ENCODE measurements at regions not wholly inside any gene's neighbourhood (a gene's known extent, or its start where the extent isn't known, plus 50 kb on each side); places are given as distances from the start of the nearest gene placed in this dataset.

GRCh38 chr2:129646107-129646506 is 333.4 kb upstream of the RAB6C start:
- intact Hi-C loops (cut with DNase I), result no loop called here
- H3K4me1 ChIP-seq, result no peaks in the 10 kb centered on the region
- WGBS, 2 donors, result 94 to 95% methylated on average over 3 to 4 of the region's 6 CpGs

DNA sequence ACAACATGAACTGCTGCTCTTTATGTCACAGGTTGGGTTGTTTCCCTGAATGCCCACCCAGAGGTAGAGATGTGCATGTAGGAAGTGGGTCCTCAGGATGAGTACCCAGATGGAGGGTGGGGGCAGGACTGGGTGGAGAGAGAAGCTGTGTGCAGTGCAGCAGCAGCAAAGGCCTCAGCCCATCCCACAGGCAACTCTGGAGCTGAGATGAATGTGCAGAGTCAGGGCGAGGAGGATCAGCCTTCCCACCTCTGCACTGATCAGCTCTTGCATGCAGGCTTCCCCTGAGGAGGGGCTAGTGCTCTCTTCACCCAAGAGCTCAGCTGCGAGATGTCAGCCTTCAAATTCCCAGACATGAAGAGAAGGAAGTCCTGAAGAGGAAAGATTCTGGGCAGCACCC is 326.2 kb upstream of the RAB6C start:
- intact Hi-C loops (cut with DNase I), result no loop called here
- Histone ChIP-seq H3K36me3 (no peaks in the 10 kb centered on the region), H3K27ac (no peak overlapping the region), H3K4me1 (no peaks in the 10 kb centered on the region), H3K9me3 (no peaks in the 10 kb centered on the region), H3K4me3 (replicated peaks in 1 of 3) (no peak overlapping the region), H3K27me3 (no peaks in the 10 kb centered on the region)
- TF ChIP-seq, protein P1, sequence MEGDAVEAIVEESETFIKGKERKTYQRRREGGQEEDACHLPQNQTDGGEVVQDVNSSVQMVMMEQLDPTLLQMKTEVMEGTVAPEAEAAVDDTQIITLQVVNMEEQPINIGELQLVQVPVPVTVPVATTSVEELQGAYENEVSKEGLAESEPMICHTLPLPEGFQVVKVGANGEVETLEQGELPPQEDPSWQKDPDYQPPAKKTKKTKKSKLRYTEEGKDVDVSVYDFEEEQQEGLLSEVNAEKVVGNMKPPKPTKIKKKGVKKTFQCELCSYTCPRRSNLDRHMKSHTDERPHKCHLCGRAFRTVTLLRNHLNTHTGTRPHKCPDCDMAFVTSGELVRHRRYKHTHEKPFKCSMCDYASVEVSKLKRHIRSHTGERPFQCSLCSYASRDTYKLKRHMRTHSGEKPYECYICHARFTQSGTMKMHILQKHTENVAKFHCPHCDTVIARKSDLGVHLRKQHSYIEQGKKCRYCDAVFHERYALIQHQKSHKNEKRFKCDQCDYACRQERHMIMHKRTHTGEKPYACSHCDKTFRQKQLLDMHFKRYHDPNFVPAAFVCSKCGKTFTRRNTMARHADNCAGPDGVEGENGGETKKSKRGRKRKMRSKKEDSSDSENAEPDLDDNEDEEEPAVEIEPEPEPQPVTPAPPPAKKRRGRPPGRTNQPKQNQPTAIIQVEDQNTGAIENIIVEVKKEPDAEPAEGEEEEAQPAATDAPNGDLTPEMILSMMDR (IDR thresholded peaks at IDR 0.05), result no peak
- TF ChIP-seq POLR2A (IDR thresholded peaks at IDR 0.05), result no peak
- 70 to 86% methylated on average over 2 of the region's 2 CpGs for WGBS, 2 donors
- no peak for DNase-seq

More at GRCh38 chr2:129646107-129646506, 333.4 kb upstream of the RAB6C start:
- no peak overlapping the region for H3K4me3 ChIP-seq (replicated peaks in 1 of 3)
- no peaks in the 10 kb centered on the region for H3K36me3 ChIP-seq
- no peak overlapping the region for H3K27ac ChIP-seq
- no peak for DNase-seq
- no peaks in the 10 kb centered on the region for H3K27me3 ChIP-seq
- TF ChIP-seq, protein P1 (IDR thresholded peaks at IDR 0.05), result no peak
- TF ChIP-seq POLR2A (IDR thresholded peaks at IDR 0.05), result no peak
- no peaks in the 10 kb centered on the region for H3K9me3 ChIP-seq

DNA sequence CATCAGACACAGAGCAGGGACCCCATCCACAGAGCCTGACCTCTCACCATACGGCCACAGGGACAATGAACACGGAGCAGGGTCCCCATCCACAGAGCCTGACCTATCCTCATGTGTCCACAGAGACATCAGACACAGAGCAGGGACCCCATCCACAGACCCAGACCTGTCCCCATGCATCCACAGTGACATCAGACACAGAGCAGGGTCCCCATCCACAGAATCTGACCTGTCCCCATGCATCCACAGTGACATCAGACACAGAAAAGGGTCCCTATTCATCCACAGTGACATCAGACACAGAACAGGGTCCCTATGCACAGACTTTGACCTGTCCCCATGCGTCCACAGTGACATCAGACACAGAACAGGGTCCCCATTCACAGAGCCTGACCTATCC is 325.1 kb upstream of the RAB6C start:
- DNase-seq, result no peak

GRCh38 chr2:129656081-129656598 is 323.3 kb upstream of the RAB6C start:
- intact Hi-C loops (cut with DNase I), result no loop called here
- Histone ChIP-seq H3K27ac (no peak overlapping the region), H3K9me3 (no peaks in the 10 kb centered on the region), H3K4me1 (no peaks in the 10 kb centered on the region), H3K4me3 (replicated peaks in 1 of 3) (no peak overlapping the region), H3K27me3 (no peaks in the 10 kb centered on the region), H3K36me3 (no peaks in the 10 kb centered on the region)
- WGBS, 2 donors, result 71 to 76% methylated on average over 6 of the region's 6 CpGs
- DNase-seq, result no peak
- no peak for TF ChIP-seq POLR2A (IDR thresholded peaks at IDR 0.05)
- TF ChIP-seq, protein P1 (IDR thresholded peaks at IDR 0.05), result no peak

More for the DNA sequence above, 325.1 kb upstream of the RAB6C start:
- intact Hi-C loops (cut with DNase I), result no loop called here
- TF ChIP-seq, protein P1 (IDR thresholded peaks at IDR 0.05), result no peak
- no peak for TF ChIP-seq POLR2A (IDR thresholded peaks at IDR 0.05)
- Histone ChIP-seq H3K36me3 (no peaks in the 10 kb centered on the region), H3K9me3 (no peaks in the 10 kb centered on the region), H3K27me3 (no peaks in the 10 kb centered on the region), H3K4me1 (no peaks in the 10 kb centered on the region), H3K4me3 (replicated peaks in 1 of 3) (no peak overlapping the region), H3K27ac (no peak overlapping the region)
- 70 to 79% methylated on average over 2 to 3 of the region's 3 CpGs for WGBS, 2 donors

DNA sequence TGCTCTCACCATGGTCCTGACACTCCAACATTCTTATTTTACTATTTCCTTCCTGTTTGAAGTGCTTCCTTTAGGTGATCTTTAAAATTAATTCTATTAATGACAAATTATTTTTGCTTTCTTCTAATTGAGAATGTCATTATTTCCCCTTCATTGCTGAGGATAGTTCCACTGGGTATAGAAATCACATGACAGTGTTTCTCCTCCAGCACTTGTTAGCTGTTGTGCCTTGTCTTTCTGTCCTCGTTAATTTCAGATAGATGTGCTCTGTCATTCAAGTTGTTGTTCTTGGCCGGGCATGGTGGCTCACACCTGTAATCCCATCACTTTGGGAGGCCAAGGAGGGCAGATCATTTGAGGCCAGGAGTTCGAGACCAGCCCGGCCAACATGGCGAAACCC is 321.0 kb upstream of the RAB6C start:
- Histone ChIP-seq H3K36me3 (no peaks in the 10 kb centered on the region), H3K4me1 (no peaks in the 10 kb centered on the region), H3K4me3 (replicated peaks in 1 of 3) (no peak overlapping the region), H3K9me3 (no peaks in the 10 kb centered on the region), H3K27me3 (no peaks in the 10 kb centered on the region), H3K27ac (no peak overlapping the region)
- intact Hi-C loops (cut with DNase I), result no loop called here
- 95 to 97% methylated on average over 5 of the region's 5 CpGs for WGBS, 2 donors
- no peak for DNase-seq
- no peak for TF ChIP-seq POLR2A (IDR thresholded peaks at IDR 0.05)
- TF ChIP-seq, protein P1 (IDR thresholded peaks at IDR 0.05), result no peak

Measured in thyroid gland (tissue), 4 donors.